GM12878 (cell line): ENCODE measurements at regions not wholly inside any gene's neighbourhood (a gene's known extent, or its start where the extent isn't known, plus 50 kb on each side); places are given as distances from the start of the nearest gene placed in this dataset.

ENCODE experiments used
- CBX3 ChIP-seq: fragments of 200-600 bp; sonication (generic); IDR thresholded peaks from 2 replicates; pipeline ENCODE4 v1.6.1; 2016; ENCODE audit warnings: low read depth, borderline replicate concordance
- ZNF24 ChIP-seq: fragments of 450-650 bp; IDR thresholded peaks from 2 replicates; pipeline ENCODE4 v1.6.1; 2017; ENCODE audit warnings: antibody characterized with exemption, mild to moderate bottlenecking
- TF ChIP-seq, protein P1 (sequence below): IDR thresholded peaks from 2 replicates; pipeline ENCODE4 v1.6.1; 2012; ENCODE audit warnings: low read depth, low read length, improper control_type of control experiment
- TF ChIP-seq, protein P2 (sequence below): fragments of 450-650 bp; formaldehyde crosslinking; IDR thresholded peaks from 2 replicates; pipeline ENCODE4 v1.4.0; 2022; ENCODE audit warnings: mild to moderate bottlenecking, moderate library complexity
- TF ChIP-seq, protein P3 (sequence below), 3 experiments: IDR thresholded peaks in 2 of 3; conservative IDR thresholded peaks in 1 of 3; 2 replicates each; pipeline ENCODE4 v1.5.1; 2011; ENCODE audit warnings: low read depth in 3 of 3, low read length in 3 of 3, mild to moderate bottlenecking in 3 of 3, control low read depth in 2 of 3, moderate library complexity in 2 of 3, inconsistent platforms in 1 of 3, mixed read lengths in 1 of 3; ENCODE audit not compliant: control insufficient read depth in 2 of 3, insufficient read depth in 1 of 3; ENCODE audit errors: extremely low read depth in 1 of 3

DNA sequence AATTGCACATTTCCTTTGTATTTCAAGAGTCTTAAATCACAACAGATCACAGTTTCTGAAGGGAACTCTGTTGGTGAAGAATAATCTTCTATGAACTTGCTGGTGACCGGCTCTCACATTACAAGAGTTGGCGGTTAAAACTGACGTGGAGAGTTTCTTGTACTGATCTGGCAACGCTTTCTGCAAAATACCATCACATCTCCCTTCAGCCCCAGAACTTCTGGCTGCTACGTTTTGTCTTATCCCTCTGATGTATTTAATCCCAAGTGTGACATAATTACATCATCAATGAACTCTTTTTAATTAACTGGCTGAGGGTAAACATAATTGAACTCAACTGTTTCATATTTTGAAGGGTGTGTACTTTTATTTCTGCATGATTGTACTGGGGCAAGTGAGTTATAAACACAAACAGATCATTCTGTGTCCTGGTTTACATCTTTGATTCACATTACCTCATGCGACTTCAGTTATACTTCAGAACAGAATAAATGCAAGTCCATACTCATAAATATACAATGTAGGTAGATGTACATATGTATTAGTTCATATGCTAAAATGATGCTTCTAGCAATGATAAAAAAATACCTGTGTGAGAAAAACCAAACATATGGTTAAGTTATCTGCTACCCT is 105.1 kb upstream of the NPVF start:
- TF ChIP-seq, protein P1, sequence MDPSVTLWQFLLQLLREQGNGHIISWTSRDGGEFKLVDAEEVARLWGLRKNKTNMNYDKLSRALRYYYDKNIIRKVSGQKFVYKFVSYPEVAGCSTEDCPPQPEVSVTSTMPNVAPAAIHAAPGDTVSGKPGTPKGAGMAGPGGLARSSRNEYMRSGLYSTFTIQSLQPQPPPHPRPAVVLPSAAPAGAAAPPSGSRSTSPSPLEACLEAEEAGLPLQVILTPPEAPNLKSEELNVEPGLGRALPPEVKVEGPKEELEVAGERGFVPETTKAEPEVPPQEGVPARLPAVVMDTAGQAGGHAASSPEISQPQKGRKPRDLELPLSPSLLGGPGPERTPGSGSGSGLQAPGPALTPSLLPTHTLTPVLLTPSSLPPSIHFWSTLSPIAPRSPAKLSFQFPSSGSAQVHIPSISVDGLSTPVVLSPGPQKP = no peak
- TF ChIP-seq CBX3 (no peak), ZNF24 (no peak)
- TF ChIP-seq, protein P2, sequence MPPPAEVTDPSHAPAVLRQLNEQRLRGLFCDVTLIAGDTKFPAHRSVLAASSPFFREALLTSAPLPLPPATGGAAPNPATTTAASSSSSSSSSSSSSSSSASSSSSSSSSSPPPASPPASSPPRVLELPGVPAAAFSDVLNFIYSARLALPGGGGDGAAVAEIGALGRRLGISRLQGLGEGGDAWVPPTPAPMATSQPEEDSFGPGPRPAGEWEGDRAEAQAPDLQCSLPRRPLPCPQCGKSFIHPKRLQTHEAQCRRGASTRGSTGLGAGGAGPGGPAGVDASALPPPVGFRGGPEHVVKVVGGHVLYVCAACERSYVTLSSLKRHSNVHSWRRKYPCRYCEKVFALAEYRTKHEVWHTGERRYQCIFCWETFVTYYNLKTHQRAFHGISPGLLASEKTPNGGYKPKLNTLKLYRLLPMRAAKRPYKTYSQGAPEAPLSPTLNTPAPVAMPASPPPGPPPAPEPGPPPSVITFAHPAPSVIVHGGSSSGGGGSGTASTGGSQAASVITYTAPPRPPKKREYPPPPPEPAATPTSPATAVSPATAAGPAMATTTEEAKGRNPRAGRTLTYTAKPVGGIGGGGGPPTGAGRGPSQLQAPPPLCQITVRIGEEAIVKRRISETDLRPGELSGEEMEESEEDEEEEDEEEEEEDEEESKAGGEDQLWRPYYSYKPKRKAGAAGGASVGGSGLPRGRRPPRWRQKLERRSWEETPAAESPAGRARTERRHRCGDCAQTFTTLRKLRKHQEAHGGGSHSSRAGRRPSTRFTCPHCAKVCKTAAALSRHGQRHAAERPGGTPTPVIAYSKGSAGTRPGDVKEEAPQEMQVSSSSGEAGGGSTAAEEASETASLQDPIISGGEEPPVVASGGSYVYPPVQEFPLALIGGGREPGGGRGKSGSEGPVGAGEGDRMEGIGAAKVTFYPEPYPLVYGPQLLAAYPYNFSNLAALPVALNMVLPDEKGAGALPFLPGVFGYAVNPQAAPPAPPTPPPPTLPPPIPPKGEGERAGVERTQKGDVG (CRISPR knock-in tag) = no peak
- TF ChIP-seq, protein P3, sequence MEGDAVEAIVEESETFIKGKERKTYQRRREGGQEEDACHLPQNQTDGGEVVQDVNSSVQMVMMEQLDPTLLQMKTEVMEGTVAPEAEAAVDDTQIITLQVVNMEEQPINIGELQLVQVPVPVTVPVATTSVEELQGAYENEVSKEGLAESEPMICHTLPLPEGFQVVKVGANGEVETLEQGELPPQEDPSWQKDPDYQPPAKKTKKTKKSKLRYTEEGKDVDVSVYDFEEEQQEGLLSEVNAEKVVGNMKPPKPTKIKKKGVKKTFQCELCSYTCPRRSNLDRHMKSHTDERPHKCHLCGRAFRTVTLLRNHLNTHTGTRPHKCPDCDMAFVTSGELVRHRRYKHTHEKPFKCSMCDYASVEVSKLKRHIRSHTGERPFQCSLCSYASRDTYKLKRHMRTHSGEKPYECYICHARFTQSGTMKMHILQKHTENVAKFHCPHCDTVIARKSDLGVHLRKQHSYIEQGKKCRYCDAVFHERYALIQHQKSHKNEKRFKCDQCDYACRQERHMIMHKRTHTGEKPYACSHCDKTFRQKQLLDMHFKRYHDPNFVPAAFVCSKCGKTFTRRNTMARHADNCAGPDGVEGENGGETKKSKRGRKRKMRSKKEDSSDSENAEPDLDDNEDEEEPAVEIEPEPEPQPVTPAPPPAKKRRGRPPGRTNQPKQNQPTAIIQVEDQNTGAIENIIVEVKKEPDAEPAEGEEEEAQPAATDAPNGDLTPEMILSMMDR (IDR thresholded peaks at IDR 0.05 in 2 of 3, conservative IDR thresholded peaks at IDR 0.05 in 1 of 3; ENCODE audit: control insufficient read depth in 2 of 3, extremely low read depth in 1 of 3, insufficient read depth in 1 of 3, low read depth in 3 of 3, low read length in 3 of 3) = no peak
